HEK293 (cell line): ENCODE measurements at regions not wholly inside any gene's neighbourhood (a gene's known extent, or its start where the extent isn't known, plus 50 kb on each side); places are given as distances from the start of the nearest gene placed in this dataset.
"Not testable (repeated sequence)": the region's sequence is repeated elsewhere in the genome, so short reads cannot be mapped to it uniquely, and the experiment has no call there.

ENCODE experiments used
- CTCF ChIA-PET: fragments of 350-600 bp; formaldehyde crosslinking; extraction: SDS; loops from one replicate; lab custom pipeline; 2021; ENCODE audit warnings: antibody characterized with exemption; lab: Yijun Ruan, JAX
- POLR2A ChIA-PET: fragments of 300-600 bp; formaldehyde crosslinking; extraction: SDS; loops from one replicate; lab custom pipeline; 2020; ENCODE audit warnings: antibody characterized with exemption, inconsistent platforms; lab: Yijun Ruan, JAX
- H3K27ac ChIP-seq: fragments of 200-500 bp; sonication (Bioruptor generic); 2 replicates; pipeline ENCODE4 v1.5.1; 2014; ENCODE audit warnings: low read depth, low read length, control low read depth, inconsistent platforms; ENCODE audit errors: extremely low read depth
- H3K36me3 ChIP-seq, 2 experiments: fragments of 200-500 bp in 1 of 2; sonication (Bioruptor generic) in 1 of 2; 1 replicate in 1 of 2; 2 replicates in 1 of 2; pipeline ENCODE4 v1.5.1; 2014 to 2017; ENCODE audit warnings: inconsistent platforms in 2 of 2, low read length in 2 of 2; ENCODE audit not compliant: control insufficient read depth in 2 of 2, insufficient read depth in 1 of 2
- H3K4me1 ChIP-seq: fragments of 200-500 bp; sonication (Bioruptor generic); 2 replicates; pipeline ENCODE4 v1.5.1; 2014; ENCODE audit warnings: mild to moderate bottlenecking, low read length, inconsistent platforms; ENCODE audit not compliant: control insufficient read depth, insufficient read depth
- H3K4me3 ChIP-seq: 2 replicates; pipeline ENCODE4 v1.5.1; 2011; ENCODE audit warnings: low read depth, mild to moderate bottlenecking, control low read depth, low read length, moderate library complexity
- H3K9me3 ChIP-seq: fragments of 200-500 bp; sonication (Bioruptor generic); 2 replicates; pipeline ENCODE4 v1.5.1; 2014; ENCODE audit warnings: low read depth, low read length, inconsistent platforms; ENCODE audit not compliant: control insufficient read depth, insufficient read depth
- CTCF ChIP-seq: fragments of 450-650 bp; formaldehyde crosslinking; IDR thresholded peaks from 2 replicates; pipeline ENCODE4 v1.5.1; 2016; ENCODE audit warnings: missing biosample characterization, missing genetic modification characterization
- KLF16 ChIP-seq: fragments of 450-650 bp; formaldehyde crosslinking; IDR thresholded peaks from 2 replicates; pipeline ENCODE4 v1.5.1; 2017; ENCODE audit warnings: missing biosample characterization, missing genetic modification characterization
- MZF1 ChIP-seq: fragments of 450-650 bp; formaldehyde crosslinking; IDR thresholded peaks from 2 replicates; pipeline ENCODE4 v1.5.1; 2017; ENCODE audit warnings: missing biosample characterization, missing genetic modification characterization, borderline replicate concordance
- ZBTB10 ChIP-seq: fragments of 450-650 bp; formaldehyde crosslinking; IDR thresholded peaks from 2 replicates; pipeline ENCODE4 v1.5.1; 2016; ENCODE audit warnings: missing biosample characterization, missing genetic modification characterization
- ZEB2 ChIP-seq: fragments of 450-650 bp; formaldehyde crosslinking; IDR thresholded peaks from 2 replicates; pipeline ENCODE4 v1.5.1; 2016; ENCODE audit warnings: missing biosample characterization, missing genetic modification characterization
- ZNF350 ChIP-seq: fragments of 450-650 bp; formaldehyde crosslinking; IDR thresholded peaks from 2 replicates; pipeline ENCODE4 v1.5.0; 2017; ENCODE audit warnings: missing biosample characterization, mild to moderate bottlenecking, missing genetic modification characterization
- ZNF555 ChIP-seq: fragments of 450-650 bp; formaldehyde crosslinking; conservative IDR thresholded peaks from 2 replicates; pipeline ENCODE4 v1.5.1; 2017; ENCODE audit warnings: missing biosample characterization, mild to moderate bottlenecking, missing genetic modification characterization, inconsistent platforms
- ZNF560 ChIP-seq: fragments of 450-650 bp; formaldehyde crosslinking; IDR thresholded peaks from 2 replicates; pipeline ENCODE4 v1.5.1; 2017; ENCODE audit warnings: missing biosample characterization, missing genetic modification characterization, borderline replicate concordance
- ZNF571 ChIP-seq: fragments of 450-650 bp; formaldehyde crosslinking; IDR thresholded peaks from 2 replicates; pipeline ENCODE4 v1.5.0; 2017; ENCODE audit warnings: missing biosample characterization, missing genetic modification characterization
- ZNF626 ChIP-seq: fragments of 450-650 bp; sonication (Bioruptor Pico); formaldehyde crosslinking; IDR thresholded peaks from 2 replicates; pipeline ENCODE4 v1.5.1; 2018; ENCODE audit warnings: missing biosample characterization, missing genetic modification characterization, inconsistent platforms
- ZNF670 ChIP-seq: fragments of 450-650 bp; formaldehyde crosslinking; IDR thresholded peaks from 2 replicates; pipeline ENCODE4 v1.5.1; 2016; ENCODE audit warnings: missing biosample characterization, missing genetic modification characterization, low read depth
- ZNF785 ChIP-seq: fragments of 450-650 bp; formaldehyde crosslinking; IDR thresholded peaks from 2 replicates; pipeline ENCODE4 v1.5.1; 2016; ENCODE audit warnings: missing biosample characterization, missing genetic modification characterization
- ZNF837 ChIP-seq: fragments of 450-650 bp; formaldehyde crosslinking; IDR thresholded peaks from 2 replicates; pipeline ENCODE4 v1.5.1; 2016; ENCODE audit warnings: missing biosample characterization, missing genetic modification characterization
- TF ChIP-seq, protein P1 (sequence below): fragments of 450-650 bp; formaldehyde crosslinking; IDR thresholded peaks from 2 replicates; pipeline ENCODE4 v1.5.1; 2016; ENCODE audit warnings: missing biosample characterization, missing genetic modification characterization
- TF ChIP-seq, protein P2 (sequence below): fragments of 450-650 bp; formaldehyde crosslinking; IDR thresholded peaks from 2 replicates; pipeline ENCODE4 v1.5.1; 2016; ENCODE audit warnings: missing biosample characterization, missing genetic modification characterization
- TF ChIP-seq, protein P3 (sequence below): fragments of 450-650 bp; formaldehyde crosslinking; IDR thresholded peaks from 2 replicates; pipeline ENCODE4 v1.5.1; 2016; ENCODE audit warnings: missing biosample characterization, missing genetic modification characterization
- TF ChIP-seq, protein P4 (sequence below): fragments of 450-650 bp; formaldehyde crosslinking; optimal IDR thresholded peaks from 2 replicates; pipeline ENCODE3; 2016; ENCODE audit warnings: missing biosample characterization, mild to moderate bottlenecking, missing genetic modification characterization

DNA sequence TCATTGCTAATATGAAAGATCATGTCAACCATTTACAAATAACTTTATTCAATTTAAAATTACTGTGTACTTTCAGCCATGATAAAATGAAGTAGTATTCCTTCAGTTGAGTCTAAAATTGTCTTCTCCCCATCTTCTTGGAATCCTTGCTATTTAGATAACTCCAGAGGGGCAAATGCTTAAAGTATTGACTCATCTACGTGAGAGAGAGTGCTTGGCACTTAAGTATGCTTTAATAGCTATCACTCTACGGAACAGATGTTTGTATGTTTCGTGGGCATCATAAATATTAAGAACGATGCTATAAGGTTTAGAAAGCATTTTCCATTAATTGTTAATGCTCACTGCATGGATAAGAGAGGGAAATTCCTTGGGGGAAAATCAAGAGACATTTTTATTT, 69.3 kb upstream of the MED13 start (continued):
- TF ChIP-seq, protein P1, sequence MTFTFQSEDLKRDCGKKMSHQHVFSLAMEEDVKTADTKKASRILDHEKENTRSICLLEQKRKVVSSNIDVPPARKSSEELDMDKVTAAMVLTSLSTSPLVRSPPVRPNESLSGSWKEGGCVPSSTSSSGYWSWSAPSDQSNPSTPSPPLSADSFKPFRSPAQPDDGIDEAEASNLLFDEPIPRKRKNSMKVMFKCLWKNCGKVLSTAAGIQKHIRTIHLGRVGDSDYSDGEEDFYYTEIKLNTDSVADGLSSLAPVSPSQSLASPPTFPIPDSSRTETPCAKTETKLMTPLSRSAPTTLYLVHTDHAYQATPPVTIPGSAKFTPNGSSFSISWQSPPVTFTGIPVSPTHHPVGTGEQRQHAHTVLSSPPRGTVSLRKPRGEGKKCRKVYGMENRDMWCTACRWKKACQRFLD = no peak
- TF ChIP-seq ZNF555 = no peak
- no peak for TF ChIP-seq ZNF837 (tag by site-specific recombination)
- TF ChIP-seq KLF16 (tag by site-specific recombination) = no peak

DNA sequence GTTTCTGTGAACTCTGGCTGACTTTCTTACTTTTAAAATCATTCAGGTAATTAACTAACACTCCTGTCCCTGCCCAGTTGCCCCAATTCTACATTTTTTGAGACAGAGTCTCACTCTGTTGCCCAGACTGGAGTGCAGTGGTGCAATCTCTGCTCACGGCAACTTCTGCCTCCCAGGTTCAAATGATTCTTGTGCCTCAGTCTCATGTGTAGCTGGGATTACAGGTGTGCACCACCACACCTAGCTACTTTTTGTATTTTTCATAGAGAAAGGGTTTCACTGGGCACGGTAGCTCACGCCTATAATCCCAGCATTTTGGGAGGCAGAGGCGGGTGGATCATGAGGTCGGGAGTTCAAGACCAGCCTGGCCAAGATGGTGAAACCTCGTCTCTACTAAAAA, 66.2 kb upstream of the MED13 start:
- H3K27ac ChIP-seq, H3K4me3 ChIP-seq, POLR2A ChIA-PET, H3K36me3 ChIP-seq, H3K9me3 ChIP-seq, H3K4me1 ChIP-seq, CTCF ChIA-PET: not testable (repeated sequence)

DNA sequence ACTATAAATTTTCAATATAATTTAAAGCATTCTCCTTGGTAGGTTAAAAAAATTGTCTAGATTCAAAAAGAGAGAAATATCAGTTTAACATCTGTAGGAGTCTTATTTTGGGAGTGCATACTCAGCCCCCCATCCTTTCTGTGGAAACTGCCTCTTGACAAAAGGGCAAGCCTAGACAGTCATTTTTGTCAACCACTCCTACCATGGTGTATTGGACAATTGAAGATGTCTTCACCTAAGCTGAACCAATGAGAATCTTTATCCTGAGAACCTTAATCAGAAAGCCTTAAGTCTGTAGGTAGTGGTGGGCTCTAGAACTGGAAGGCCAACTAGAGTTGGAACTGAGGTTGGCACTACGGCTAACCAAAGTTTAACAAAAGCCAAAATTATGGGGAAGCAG, 65.7 kb upstream of the MED13 start:
- H3K9me3 ChIP-seq = no peaks in the 10 kb centered on the region
- TF ChIP-seq, protein P2, sequence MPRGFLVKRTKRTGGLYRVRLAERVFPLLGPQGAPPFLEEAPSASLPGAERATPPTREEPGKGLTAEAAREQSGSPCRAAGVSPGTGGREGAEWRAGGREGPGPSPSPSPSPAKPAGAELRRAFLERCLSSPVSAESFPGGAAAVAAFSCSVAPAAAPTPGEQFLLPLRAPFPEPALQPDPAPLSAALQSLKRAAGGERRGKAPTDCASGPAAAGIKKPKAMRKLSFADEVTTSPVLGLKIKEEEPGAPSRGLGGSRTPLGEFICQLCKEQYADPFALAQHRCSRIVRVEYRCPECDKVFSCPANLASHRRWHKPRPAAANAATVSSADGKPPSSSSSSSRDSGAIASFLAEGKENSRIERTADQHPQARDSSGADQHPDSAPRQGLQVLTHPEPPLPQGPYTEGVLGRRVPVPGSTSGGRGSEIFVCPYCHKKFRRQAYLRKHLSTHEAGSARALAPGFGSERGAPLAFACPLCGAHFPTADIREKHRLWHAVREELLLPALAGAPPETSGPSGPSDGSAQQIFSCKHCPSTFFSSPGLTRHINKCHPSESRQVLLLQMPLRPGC (tag by site-specific recombination) = no peak
- no peak for TF ChIP-seq ZNF560
- TF ChIP-seq ZNF670 = no peak
- no peak for TF ChIP-seq ZBTB10 (tag by site-specific recombination)
- TF ChIP-seq ZNF571 (tag by site-specific recombination) = no peak
- TF ChIP-seq ZNF785 = no peak
- TF ChIP-seq, protein P3, sequence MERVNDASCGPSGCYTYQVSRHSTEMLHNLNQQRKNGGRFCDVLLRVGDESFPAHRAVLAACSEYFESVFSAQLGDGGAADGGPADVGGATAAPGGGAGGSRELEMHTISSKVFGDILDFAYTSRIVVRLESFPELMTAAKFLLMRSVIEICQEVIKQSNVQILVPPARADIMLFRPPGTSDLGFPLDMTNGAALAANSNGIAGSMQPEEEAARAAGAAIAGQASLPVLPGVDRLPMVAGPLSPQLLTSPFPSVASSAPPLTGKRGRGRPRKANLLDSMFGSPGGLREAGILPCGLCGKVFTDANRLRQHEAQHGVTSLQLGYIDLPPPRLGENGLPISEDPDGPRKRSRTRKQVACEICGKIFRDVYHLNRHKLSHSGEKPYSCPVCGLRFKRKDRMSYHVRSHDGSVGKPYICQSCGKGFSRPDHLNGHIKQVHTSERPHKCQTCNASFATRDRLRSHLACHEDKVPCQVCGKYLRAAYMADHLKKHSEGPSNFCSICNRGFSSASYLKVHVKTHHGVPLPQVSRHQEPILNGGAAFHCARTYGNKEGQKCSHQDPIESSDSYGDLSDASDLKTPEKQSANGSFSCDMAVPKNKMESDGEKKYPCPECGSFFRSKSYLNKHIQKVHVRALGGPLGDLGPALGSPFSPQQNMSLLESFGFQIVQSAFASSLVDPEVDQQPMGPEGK (tag by site-specific recombination) = no peak
- no peak for TF ChIP-seq ZEB2 (tag by site-specific recombination)
- TF ChIP-seq CTCF (tag by site-specific recombination) = no peak
- no peak for TF ChIP-seq ZNF350
- TF ChIP-seq, protein P4, sequence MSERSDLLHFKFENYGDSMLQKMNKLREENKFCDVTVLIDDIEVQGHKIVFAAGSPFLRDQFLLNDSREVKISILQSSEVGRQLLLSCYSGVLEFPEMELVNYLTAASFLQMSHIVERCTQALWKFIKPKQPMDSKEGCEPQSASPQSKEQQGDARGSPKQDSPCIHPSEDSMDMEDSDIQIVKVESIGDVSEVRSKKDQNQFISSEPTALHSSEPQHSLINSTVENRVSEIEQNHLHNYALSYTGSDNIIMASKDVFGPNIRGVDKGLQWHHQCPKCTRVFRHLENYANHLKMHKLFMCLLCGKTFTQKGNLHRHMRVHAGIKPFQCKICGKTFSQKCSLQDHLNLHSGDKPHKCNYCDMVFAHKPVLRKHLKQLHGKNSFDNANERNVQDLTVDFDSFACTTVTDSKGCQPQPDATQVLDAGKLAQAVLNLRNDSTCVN (tag by site-specific recombination) = no peak
- no peak for TF ChIP-seq ZNF626 (tag by site-specific recombination)
- no peak for TF ChIP-seq MZF1 (tag by site-specific recombination)
- CTCF ChIA-PET = no interaction called here
- H3K4me3 ChIP-seq = no peak overlapping the region
- H3K36me3 ChIP-seq = no peaks in the 10 kb centered on the region
- POLR2A ChIA-PET = no interaction called here
- no peaks in the 10 kb centered on the region for H3K4me1 ChIP-seq
- H3K27ac ChIP-seq = no peak overlapping the region
